Brain pericyte (primary cell): ENCODE measurements at regions not wholly inside any gene's neighbourhood (a gene's known extent, or its start where the extent isn't known, plus 50 kb on each side); places are given as distances from the start of the nearest gene placed in this dataset.
"Not testable (repeated sequence)": the region's sequence is repeated elsewhere in the genome, so short reads cannot be mapped to it uniquely, and the experiment has no call there.

Experiments
- DNase-seq: peaks from one replicate; pipeline ENCODE4 v3.0.0-alpha.2; 2012; ENCODE audit warnings: low read depth, low spot score

DNA sequence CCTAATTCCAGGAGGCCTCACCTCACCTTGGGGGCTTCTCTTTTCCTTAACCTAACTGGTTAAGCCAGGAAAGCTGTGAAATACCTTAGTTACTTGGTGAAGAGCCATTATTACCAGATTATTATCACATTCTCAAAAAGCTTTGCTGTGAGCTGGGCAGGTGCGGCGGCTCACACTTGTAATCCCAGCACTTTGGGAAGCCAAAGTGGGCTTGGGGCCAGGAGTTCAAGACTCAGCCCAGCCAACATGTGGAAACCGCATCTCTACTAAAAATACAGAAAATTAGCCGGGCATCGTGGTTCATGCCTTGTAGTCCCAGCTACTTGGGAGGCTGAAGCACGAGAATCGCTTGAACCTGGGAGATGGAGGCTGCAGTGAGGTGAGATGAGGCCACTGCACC is 102.4 kb upstream of the KLF6 start:
- no peak for DNase-seq

DNA sequence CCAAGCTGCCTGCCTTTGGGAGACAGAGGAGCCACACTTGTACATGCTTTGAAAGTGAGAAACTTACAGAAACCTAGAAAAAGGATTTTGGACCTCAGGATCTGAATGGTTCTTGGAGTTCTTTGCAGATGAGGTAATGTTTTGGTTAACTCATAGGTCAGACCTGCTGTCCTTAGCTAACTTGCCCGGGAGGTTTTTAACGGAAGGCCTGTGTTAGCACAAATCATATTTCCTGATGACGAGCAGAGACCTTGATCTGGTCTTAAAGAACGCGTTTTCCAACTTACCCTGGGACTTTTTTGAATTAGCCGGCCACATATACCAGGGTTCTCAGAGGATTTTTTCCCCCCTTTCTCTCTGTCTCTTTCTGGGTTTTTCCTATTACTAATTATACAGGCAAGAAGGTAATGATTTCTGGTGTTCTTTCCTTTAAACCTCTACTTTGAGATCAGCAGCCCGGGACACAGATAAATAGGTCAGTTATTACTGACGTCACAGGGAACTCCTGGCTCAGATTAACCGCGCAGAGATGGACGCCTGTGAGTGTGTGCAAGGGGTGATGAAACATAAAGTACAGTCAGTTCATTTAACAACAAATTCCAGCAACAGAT is 101.7 kb upstream of the KLF6 start:
- DNase-seq: peak; percentile 69

DNA sequence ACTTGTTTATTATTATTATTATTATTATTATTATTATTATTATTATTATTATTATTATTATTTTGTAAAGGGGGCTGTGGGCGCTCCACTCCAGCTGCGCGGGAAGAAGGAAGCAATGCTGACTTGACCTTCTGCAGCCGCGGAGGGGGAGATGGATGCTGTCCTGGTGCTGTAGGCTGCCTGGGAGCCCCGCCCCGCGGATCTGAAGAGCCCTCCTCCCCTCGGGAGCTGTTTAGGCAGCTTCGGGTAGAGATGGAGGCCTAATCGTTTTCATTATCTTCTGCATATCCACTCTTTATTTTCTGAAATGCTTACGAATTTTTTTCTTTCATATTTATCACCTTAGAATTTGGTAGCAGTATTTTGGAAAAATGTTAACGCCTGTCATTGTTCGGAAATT is 101.2 kb upstream of the KLF6 start:
- no peak for DNase-seq

GRCh38 chr10:3882855-3883254 is 97.8 kb upstream of the KLF6 start:
- no peak for DNase-seq

GRCh38 chr10:3881622-3882021 is 96.6 kb upstream of the KLF6 start:
- no peak for DNase-seq

DNA sequence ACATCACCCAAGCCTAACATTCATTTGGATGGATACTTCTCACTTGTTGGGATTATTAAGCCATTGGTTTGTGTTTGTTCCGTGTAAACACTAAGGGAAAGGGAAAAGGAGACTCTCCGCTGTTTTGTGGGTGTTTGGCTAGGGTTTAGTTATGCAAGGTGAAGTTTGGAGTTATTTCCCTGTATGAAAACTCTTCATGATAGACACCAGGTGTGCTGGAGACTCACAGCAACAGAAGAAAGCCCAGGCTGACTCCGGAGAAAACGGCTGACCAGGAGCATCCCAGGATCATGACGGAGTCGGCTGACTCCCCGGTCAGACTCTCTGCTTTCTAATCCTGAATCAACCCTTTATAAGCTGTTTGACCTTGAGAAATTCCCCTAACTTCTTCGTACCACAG is 94.1 kb upstream of the KLF6 start:
- DNase-seq: no peak

DNA sequence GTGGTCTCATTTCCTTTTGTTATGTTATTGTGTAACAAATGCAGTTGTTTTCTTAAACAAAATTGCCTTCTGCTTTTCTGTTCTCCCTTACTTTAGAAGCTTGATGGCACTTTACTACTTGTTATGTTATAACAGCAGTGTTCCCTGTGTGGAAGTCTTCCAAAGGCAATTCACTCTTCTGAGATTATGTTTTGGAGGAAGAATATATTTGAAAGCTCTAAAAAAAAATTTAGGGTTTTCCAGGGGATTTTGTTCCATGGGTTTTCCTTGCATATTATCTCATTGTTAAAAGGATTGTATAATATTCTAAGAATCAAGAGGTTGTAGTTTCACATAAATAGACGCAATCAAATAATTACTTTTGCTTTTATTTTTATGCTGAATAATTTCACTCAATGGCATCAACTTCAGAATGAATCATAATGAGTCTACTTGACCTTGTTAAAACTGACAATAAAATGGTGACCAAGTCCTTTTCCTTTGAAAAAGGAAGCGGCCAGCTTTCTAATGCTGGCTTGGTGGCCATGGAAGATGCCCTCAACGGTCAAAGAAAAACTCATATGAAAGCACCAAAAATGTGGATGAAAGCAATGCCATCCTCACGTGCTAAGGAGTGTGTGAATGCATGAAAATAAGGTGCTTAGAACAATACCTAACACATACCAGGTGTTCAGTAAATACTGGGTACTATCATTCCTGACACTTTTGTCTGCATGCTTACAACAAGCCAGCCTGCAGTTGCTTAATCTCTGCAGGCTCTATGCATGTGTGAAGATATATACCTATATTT is 92.4 kb upstream of the KLF6 start:
- DNase-seq: no peak

- DNase-seq: no peak
These were observed 91.4 kb upstream of the KLF6 start for GRCh38 chr10:3876350-3876962.

- no peak for DNase-seq
These were observed 90.8 kb upstream of the KLF6 start for GRCh38 chr10:3875842-3876235.

- no peak for DNase-seq
These were observed 90.2 kb upstream of the KLF6 start for GRCh38 chr10:3874990-3875841.

DNA sequence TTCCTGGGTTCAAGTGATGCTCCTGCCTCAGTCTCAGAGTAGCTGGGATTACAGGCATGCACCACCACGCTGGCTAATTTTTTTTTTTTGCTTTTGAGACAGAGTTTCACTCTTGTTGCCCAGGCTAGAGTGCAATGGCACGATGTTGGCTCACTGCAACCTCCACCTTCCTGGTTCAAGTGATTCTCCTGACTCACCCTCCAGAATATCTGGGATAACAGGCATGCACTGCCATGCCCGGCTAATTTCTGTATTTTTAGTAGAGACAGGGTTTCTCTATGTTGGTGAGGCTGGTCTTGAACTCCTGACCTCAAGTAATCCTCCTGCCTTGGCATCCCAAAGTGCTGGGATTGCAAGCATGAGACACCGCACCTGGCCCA is 89.6 kb upstream of the KLF6 start:
- DNase-seq: not testable (repeated sequence)

GRCh38 chr10:3873728-3874461 is 88.9 kb upstream of the KLF6 start:
- DNase-seq: no peak

GRCh38 chr10:3872712-3873329 is 87.8 kb upstream of the KLF6 start:
- no peak for DNase-seq

DNA sequence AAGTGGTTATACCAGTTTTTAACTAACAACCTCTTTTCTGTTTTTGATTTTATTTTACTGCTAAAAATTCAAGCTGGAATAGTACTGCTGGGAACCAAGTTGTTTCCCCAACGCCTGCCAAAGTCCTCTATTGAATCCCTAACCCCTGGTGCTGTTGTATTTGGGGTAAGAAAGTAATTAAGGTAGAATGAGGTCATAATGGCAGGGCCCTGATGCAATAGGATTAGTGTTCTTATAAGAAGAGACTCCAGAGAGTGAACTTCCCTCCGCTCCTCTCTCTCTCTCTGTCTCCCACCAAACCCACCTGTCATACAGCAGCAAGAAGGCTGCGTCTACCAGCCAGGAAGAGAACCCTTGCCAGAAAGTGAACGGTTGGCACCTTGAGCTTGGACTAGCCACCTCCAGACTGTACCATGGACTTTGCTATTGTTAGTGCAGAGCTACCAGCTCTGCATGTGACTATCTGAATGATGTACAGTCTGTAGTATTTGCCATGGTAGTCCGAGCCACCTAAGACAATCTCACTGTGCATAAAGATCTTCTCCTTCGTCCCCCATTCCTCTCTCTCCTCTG is 86.5 kb upstream of the KLF6 start:
- DNase-seq: no peak

- DNase-seq: no peak
These were observed 84.0 kb upstream of the KLF6 start for GRCh38 chr10:3869036-3869435.

- no peak for DNase-seq
These were observed 83.3 kb upstream of the KLF6 start for GRCh38 chr10:3868271-3868664.

DNA sequence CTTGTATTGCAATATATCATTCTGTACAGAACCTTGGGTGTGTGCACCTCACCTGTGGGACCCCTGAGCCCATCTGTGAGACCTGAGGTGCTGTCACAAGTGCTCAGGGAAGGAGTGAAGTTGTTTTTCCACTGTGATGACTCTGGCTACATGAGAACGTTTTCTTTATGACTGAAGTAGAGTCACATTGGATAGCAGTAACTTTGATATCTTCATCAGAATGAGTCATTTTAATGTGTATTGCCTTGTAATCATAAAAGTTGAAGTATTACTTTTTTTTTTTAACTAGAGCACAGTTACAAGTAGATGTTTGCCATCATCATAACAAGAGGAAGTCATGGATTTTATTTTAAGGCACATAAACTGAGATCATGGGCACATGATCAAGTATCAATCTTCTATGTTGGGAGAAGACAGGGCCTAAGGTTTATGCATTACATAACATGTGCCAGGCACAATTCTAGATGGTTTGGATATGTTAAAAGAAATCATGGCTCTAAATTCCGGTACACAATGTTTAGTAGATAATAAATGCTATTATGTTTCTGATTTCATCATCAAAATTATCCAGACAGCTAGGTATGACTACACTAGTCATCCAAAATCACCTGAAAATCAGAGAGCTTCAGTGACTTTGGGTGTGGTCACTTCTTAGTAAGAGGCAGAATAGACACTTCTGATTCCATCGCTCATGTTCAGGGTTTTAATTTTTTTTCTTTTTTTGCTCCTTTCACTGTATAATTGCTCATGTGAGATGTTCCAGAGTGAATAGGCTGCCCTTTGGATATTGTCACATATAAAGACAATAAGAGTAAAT is 82.7 kb upstream of the KLF6 start:
- DNase-seq: no peak

DNA sequence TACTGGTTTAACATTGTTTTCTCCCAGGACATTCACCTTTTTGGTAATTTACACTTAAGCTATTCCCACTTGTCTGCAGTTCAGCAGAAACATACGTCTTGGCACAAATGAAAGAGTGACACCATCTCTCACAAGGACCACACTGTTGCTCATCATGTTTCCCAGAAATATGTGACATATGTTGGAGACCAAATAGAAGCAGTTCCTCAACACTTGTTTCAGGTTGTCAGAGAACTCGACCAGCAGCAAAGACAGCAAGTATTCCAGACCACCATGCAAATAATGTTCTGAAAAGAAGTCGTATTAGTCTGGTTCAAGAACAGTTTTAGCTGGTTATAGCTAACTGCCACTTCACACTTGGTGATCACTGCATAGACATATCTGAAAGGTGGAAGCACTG is 81.3 kb upstream of the KLF6 start:
- no peak for DNase-seq

DNA sequence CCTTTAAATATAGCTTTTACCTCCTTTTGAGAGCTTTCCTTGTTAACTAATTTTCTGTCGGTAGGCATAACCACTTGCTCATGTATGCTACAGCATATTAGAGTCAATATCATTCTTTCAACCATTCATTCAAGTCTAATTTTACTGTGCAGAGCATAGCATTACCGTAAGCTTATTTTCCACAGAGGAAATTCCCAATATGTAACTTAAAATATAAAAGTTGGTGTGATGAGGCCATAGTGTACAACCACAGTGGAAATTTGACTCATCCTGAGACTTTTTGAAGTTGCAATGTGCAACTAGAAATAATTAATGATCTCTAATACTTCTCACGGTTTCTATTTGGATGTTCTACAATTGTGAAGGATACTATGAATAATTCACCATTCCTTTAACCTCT is 80.6 kb upstream of the KLF6 start:
- no peak for DNase-seq

DNA sequence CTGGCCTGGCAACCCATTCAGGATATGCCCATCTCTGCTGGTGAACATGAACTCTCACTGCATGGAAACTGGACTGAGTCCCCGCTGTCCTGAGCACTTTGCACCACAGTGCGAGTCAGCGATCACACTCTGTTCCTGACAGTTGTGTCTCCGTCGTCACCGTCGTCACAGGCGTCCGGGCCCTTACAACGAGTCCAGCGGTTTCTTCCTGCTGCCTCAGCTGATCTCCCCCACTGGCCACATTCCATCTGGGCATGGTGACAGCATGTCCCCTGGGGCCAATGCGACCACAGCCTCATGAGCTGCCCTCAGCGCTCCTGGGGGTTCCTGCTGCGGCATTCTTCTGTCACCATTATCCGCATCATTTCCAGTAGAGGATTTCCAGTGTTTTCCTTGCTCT is 76.8 kb upstream of the KLF6 start:
- DNase-seq: no peak
